ENCODE measurements at regions not wholly inside any gene's neighbourhood (a gene's known extent, or its start where the extent isn't known, plus 50 kb on each side); places are given as distances from the start of the nearest gene placed in this dataset.

DNA sequence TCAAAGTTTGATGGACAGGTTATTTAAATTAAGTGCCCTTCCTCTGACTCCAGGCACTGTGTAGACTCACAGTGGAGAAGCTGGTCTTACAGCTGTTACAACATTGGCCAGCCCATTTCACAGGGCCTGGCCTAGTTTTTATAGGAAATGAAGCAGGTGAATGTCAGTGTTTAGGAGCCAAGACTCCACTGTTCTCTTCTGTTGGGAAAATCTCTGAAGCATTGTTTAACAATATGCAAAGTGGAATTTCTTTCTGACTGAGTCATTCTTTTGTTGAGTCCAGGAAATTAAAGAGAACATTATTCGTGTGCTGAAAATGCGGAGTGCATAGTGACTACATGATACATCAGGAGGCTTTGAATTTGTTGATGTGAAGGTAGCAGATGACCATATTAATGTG is 64.7 kb downstream of the ARRDC4 start:
- no peak for DNase-seq (ENCODE audit: low read depth)

DNA sequence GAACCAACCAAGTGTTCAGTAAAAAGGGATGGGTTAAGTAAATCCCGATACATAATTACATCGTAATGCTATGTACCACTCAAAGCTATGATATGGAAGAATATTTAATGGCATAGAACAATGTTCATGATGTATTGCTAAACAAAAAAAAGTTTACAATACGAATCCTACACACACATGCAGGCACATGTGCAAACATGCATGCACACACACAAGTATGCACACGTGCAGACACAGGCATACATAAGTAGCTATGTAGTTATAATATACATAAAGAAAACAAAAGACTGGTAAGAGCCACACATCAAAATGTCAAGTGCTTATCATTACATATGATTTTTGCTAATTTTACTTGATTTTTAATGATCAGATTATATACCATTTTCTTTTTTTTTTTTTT is 74.2 kb downstream of the ARRDC4 start:
- DNase-seq (ENCODE audit: low read depth) = no peak

DNA sequence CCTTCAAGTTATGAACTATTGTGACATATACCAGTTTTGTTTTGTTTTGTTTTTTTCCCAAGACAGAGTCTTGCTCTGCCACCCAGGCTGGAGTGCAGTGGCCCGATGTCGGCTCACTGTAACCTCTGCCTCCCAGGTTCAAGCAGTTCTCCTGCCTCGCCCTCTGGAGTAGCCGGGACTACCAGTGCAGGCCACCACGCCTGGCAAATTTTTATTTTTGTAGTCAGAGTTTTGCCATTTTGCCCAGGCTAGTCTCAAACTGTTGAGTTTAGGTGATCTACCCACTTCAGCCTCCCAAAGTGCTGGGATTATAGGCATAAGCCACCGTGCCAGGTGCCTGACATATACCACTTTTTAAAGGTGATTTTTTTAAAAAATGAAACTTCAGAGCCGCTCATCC is 74.6 kb downstream of the ARRDC4 start:
- DNase-seq (ENCODE audit: low read depth) = no peak

DNA sequence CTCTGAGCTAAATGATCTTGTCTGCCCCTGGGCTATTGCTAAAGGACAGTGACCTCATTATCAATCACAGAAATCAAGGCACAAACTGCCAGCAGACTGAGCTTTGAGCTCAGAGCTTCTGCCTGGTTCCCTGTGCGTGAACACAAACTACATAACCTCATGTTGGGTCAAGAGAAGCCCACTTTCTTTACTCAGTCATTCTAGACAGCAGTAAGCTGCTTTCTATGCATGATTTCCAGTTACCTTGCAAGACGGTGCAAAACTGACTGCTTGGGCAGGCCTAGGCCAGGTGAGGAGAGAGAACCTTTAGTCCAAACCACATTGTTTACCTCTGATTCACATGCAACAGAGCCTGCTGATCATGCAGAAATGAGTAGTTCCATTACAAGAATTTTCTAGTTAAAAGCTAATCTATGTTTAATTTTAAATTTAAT is 75.1 kb downstream of the ARRDC4 start:
- DNase-seq (ENCODE audit: low read depth) = no peak

DNA sequence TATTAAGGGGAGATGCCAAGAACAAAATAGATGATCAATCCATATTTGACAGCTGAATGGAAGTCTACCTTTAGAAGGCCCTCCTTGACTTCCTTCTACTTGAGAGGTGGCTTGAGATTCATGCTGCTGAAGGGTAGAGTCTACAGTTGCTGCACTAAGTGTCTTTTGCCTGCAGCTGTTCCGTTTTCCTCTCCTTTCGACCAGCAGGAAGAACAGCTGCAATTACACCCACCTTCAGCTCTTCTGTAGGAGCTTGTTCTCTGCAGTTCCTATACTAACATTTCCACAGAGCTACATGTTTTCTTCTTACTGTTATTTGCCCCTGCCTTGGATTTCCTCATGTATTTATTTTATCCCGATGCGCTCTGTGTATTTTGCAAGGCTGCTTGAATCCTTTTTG is 79.1 kb downstream of the ARRDC4 start:
- no peak for DNase-seq (ENCODE audit: low read depth)

- DNase-seq (ENCODE audit: low read depth) = no peak
Observed at GRCh38 chr15:98040146-98040545, 79.6 kb downstream of the ARRDC4 start.

DNA sequence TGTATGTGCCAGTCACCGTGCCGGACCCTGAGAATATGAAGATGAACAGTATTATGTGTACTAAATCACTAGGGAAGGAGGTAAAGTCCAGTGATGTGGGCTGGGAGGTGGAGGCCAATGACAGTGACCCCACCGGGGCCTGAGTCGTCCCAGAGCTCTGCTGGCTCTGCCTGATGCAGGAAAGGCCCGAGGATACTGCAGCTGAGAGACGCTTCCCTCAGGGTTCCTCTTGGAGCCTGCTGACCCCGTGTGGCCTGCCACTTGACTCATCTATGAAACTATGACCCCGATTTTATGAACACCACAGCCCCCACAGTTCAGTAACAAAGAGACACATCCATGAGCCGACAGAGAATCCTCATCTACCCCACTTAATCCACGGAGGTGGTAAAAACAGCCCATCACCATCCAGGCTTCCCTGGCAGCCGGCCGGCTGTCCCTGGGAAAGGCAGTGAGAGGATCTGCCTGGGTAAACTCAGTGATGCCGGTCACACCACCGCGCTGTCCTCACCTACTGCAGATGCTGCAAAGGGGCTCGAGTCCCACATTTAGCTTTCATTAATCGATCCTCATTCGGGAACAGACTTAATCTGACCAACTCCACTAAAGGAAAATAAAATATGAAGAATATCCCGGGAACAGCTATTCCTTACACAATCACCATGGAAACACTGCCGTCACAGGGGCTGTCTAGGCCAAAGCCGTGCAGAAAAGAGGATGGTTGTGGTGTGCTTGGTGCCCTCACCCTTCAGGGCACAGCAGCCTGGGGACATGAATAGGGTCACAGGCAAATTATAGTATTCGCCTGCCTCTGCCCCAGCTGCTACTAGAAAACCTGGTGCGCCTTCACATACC is 82.9 kb downstream of the ARRDC4 start:
- DNase-seq (ENCODE audit: low read depth) = no peak

DNA sequence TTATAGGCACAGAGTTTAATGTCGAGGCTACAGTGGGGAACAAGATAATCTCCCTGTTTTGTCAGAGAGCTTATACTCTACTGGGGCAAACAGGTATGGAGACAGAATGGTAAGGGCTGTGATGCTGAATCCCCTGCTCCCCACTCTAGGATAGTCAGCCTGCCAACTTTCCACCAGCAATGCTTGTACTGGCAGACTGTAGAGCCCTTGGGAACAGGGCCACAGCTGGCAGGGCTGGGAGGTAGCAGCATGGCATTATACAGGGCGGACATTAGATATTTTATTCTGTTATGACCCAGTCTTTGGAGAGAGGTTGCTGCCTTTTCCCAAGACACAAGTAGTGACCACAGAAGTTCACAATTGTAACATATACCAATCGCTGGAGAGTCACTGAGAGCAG is 91.2 kb downstream of the ARRDC4 start:
- no peak for DNase-seq (ENCODE audit: low read depth)

GRCh38 chr15:98057453-98057852 is 97.0 kb downstream of the ARRDC4 start:
- DNase-seq (ENCODE audit: low read depth) = no peak

DNA sequence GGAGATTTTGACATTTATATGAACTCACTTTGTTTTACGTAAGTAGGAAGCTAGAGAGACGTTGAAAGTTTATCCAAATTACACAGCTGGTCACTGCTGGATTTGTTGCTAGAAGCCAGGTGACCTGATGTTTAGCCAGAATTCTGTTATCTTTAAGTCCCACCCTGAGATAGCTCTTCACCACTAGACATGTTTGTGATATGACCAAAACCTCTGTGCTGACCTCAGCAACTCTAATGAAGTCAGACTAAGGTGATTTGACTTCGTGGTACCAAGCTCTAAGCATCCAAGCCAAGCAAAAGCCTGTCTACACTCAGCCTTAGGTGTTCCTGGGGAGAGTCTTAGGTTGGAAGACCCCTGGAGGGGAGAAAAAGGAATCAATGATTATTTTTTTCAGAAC is 102.4 kb downstream of the ARRDC4 start:
- DNase-seq (ENCODE audit: low read depth) = no peak

- DNase-seq (ENCODE audit: low read depth) = no peak
Observed at GRCh38 chr15:98063315-98063714, 102.8 kb downstream of the ARRDC4 start.

GRCh38 chr15:98063871-98064270 is 103.4 kb downstream of the ARRDC4 start:
- DNase-seq (ENCODE audit: low read depth) = no peak

- no peak for DNase-seq (ENCODE audit: low read depth)
Observed at GRCh38 chr15:98067339-98067738, 106.8 kb downstream of the ARRDC4 start.

- no peak for DNase-seq (ENCODE audit: low read depth)
Observed at GRCh38 chr15:98069256-98069655, 108.8 kb downstream of the ARRDC4 start.

GRCh38 chr15:98070137-98070536 is 109.6 kb downstream of the ARRDC4 start:
- no peak for DNase-seq (ENCODE audit: low read depth)

DNA sequence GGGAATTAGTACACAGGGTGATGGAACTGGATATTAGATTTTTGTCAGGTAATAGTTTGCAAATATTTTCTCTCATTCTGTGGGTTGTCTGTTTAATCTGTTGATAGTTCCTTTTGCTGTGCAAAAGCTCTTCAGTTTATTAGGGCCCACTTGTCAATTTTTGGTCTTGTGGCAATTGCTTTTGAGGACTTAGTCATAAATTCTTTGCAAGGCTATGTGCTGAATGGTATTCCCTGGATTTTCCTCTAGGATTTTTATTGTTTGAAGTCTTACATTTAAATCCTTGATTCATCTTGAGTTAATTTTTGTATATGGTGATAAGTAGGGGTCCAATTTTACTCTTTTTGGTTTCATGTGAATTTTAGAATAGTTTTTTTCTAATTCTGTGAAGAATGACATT is 111.3 kb downstream of the ARRDC4 start:
- DNase-seq (ENCODE audit: low read depth) = no peak

DNA sequence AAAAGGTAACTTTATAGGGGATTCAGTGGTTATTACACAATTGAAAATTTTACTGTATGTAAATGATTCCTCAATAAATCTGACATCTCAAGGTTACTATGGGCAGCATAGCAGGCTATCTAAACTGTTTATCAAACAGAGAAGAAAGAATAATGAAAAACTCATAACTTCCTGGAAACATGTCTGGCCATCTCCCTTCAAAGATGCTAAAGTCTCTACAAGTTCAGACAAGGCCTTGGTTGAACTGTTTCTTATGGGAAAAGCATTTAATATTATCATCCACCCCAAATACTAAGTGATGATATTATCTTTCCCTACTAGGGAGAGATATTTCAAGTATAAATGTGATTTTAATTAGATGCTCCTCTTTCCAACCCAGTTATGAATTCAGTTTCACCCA is 114.9 kb downstream of the ARRDC4 start:
- no peak for DNase-seq (ENCODE audit: low read depth)

DNA sequence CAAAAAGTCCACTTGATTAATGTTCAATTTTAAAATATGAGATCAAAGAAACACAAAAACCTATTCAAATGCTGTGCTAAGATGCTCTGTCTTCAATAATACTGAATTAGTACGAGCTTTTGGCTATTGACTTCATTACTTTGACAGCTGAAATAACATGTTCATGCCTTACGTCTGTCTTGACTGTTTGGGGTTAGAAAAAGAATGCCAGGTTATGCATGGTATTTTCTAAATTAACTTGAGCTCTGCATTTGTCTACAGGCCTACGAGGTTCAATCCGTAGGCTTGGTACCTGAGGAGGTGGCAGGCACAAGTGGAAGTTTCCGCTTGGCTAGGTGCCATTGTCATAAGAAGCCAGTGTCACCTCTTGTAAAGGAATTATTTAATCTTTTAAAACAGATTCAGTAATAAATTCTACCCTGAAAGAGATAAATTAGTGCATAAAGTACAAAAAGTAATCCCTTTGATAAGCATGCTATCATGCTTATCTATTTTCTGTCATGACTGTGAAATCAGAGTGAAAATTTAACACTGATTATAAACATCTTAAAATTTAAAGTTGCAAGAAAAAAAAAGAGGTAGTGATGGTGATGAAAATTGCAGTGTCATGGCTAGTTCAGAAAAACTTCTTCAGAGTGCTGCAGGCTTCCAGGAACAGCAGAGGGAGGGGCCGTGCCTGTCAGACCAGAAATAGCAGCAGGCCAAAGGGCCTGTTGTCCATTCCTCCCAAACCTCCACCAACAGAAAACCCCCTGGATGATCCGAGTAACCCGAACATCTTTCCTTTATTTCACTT is 115.7 kb downstream of the ARRDC4 start:
- DNase-seq (ENCODE audit: low read depth) = no peak

- no peak for DNase-seq (ENCODE audit: low read depth)
Observed at GRCh38 chr15:98077186-98077585, 116.7 kb downstream of the ARRDC4 start.

DNA sequence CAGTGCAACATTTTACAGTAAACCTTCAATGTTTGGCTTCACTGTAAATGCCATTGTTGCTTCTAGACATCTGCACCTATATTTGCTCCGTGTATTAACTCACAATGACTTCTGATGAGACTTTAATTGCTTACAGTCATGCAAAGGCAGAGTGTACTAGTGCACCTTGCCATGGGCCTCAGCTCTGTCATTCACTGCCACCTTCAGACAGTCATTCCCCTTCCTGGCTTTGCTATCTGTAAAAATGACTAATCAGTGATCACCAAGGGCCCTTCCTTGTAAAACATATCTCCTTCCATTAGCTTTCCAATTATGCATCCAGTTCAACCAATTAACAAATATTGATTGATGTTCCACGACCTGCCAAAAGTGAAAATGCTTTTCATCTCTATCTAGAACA is 120.3 kb downstream of the ARRDC4 start:
- DNase-seq (ENCODE audit: low read depth) = no peak

DNA sequence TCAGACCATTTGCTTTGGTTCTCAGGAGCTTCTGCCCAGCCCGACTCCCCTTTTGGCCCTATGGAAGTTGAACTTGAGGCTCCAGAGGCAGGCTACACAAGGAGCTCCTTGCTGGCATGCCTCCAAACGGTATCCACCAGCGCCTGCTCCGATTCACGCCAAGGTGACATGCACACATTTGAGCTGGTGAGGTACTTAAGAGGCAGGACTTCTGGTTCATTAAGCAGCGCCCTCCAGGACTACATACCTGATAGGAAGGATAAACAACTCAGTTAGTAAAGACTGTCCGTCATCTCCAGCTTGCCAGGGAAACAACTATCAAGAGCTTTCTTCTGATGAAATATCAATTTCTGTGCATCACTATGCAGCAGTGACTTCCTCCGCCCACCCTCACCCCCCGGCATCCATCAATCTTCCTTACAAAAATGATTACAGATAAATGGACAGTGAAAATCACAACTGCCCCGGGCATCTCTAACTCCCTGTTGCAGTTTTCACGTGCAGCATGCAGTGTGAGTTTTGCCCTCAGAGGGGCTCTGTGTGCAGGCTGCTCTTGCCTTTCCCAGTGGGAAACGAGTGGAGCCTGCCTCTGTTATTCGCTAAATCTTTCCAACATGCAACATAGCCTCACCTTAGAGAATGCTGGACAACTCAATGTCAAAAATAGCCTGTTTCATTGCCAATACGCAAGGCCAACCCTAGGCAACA is 122.9 kb downstream of the ARRDC4 start:
- no peak for DNase-seq (ENCODE audit: low read depth)

DNA sequence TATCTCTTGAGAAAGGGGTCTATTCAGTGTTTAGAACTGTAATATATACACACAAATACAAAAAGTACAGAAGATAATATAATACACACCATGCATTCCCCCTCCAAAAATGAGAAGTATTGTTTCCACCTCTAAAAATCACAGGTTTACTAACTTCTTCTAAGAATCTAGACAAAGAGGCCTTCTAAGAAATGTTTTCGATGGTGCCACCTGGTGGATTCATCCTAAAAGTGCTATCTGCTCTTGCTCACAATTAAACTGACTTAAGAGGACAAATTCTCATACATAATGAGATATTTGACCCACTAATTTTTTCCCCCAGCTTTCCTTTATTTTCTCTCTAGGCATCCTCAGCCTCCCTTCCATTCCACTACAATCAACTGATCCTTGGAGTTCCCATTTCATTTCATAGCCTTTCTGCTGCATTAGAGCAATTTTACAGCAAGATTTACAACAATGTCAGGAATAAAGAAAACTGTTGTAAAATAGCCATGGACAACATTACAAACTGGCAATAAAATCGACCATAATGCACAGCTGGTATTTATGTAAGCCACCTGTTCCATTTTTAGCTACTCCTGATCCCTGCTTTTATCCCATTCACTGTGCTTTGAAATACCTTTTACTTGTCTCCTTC is 124.6 kb downstream of the ARRDC4 start:
- DNase-seq (ENCODE audit: low read depth) = no peak

Measured in stimulated activated CD8-positive, alpha-beta memory T cell treated with anti-CD3 and anti-CD28 coated beads, Interleukin-7, amount 100 ng/mL, for 24 hours (primary cell).